ENCODE measurements at regions not wholly inside any gene's neighbourhood (a gene's known extent, or its start where the extent isn't known, plus 50 kb on each side); places are given as distances from the start of the nearest gene placed in this dataset.

GRCh38 chr3:73781541-73781940 is 156.8 kb upstream of the PDZRN3 start:
- Histone ChIP-seq H3K4me3 (ENCODE audit: low read depth in 2 of 2, low read length in 1 of 2) (no peak overlapping the region), H3K9ac (no peak overlapping the region), H3K27ac (ENCODE audit: low read depth in 2 of 2, low read length in 1 of 2) (no peak overlapping the region), H2AFZ (ENCODE audit: low read depth) (no peak overlapping the region), H3K9me2 (no peaks in the 10 kb centered on the region), H3K4me1 (ENCODE audit: control insufficient read depth in 1 of 2, insufficient read depth in 2 of 2, low read depth in 1 of 2, low read length in 1 of 2) (peaks cover 9% of the 10 kb centered on the region in 2 experiments), H3K36me3 (replicated peaks in 1 of 2; ENCODE audit: control insufficient read depth in 1 of 2, insufficient read depth in 2 of 2, low read length in 1 of 2) (no peaks in the 10 kb centered on the region), H3K4me2 (no peak overlapping the region), H3F3A (replicated peaks; ENCODE audit: insufficient read depth) (peaks cover 24% of the 10 kb centered on the region), H4K20me1 (ENCODE audit: insufficient read depth) (no peaks in the 10 kb centered on the region), H3K79me2 (ENCODE audit: insufficient read depth) (no peaks in the 10 kb centered on the region), H3K27me3 (ENCODE audit: insufficient read depth) (no peaks in the 10 kb centered on the region), H3K9me3 (no peaks in the 10 kb centered on the region)
- ChIA-PET POLR2A (no interaction called here), CTCF (interaction anchor here (1.0 to 1.6 kb wide), 3 partner anchors 15 to 273 kb away, joined by 3 to 6 read pairs (median 6); no protein-coding TSS in a partner anchor)
- DNase-seq = no peak
- TF ChIP-seq MEF2A (IDR thresholded peaks at IDR 0.05; ENCODE audit: borderline replicate concordance, low read depth) (no peak), JUND (IDR thresholded peaks at IDR 0.05) (no peak), TCF12 (IDR thresholded peaks at IDR 0.05) (no peak), MXI1 (IDR thresholded peaks at IDR 0.05; ENCODE audit: low read depth, low read length) (no peak), SIN3A (IDR thresholded peaks at IDR 0.05; ENCODE audit: borderline replicate concordance, low read depth, low read length) (no peak), TEAD4 (IDR thresholded peaks at IDR 0.05; ENCODE audit: borderline replicate concordance, insufficient read depth) (no peak)
- 82% methylated on average over 6 of the region's 6 CpGs for WGBS (ENCODE audit: low lambda C conversion rate)

GRCh38 chr3:73774645-73775044 is 149.9 kb upstream of the PDZRN3 start:
- Histone ChIP-seq H3K4me3 (ENCODE audit: low read depth in 2 of 2, low read length in 1 of 2) (no peak overlapping the region), H3K9ac (no peak overlapping the region), H3K79me2 (ENCODE audit: insufficient read depth) (no peaks in the 10 kb centered on the region), H3K4me2 (peak overlapping the region; percentile 49), H3K9me2 (no peaks in the 10 kb centered on the region), H2AFZ (ENCODE audit: low read depth) (peak overlapping the region; percentile 20; the same call in 1 of the 2 replicates), H3F3A (replicated peaks; ENCODE audit: insufficient read depth) (peaks cover 35% of the 10 kb centered on the region), H3K4me1 (ENCODE audit: control insufficient read depth in 1 of 2, insufficient read depth in 2 of 2, low read depth in 1 of 2, low read length in 1 of 2) (peaks cover 0 to 16% of the 10 kb centered on the region in 2 experiments; a peak in 1 of 4 replicates), H3K9me3 (no peaks in the 10 kb centered on the region), H3K27ac (ENCODE audit: low read depth in 2 of 2, low read length in 1 of 2) (peak overlapping the region in 1 of 2 experiments; percentile 84; a peak in 2 of 4 replicates), H4K20me1 (ENCODE audit: insufficient read depth) (no peaks in the 10 kb centered on the region), H3K27me3 (ENCODE audit: insufficient read depth) (no peaks in the 10 kb centered on the region), H3K36me3 (replicated peaks in 1 of 2; ENCODE audit: control insufficient read depth in 1 of 2, insufficient read depth in 2 of 2, low read length in 1 of 2) (no peaks in the 10 kb centered on the region)
- no peak for DNase-seq
- no peak for TF ChIP-seq PBX3 (IDR thresholded peaks at IDR 0.05)
- no peak for TF ChIP-seq USF2 (IDR thresholded peaks at IDR 0.05; ENCODE audit: borderline replicate concordance, low read depth, low read length)
- ChIA-PET CTCF (interaction anchor here (0.8 to 1.2 kb wide), 3 partner anchors 8 to 266 kb away, joined by 3 read pairs; no protein-coding TSS in a partner anchor), POLR2A (no interaction called here)
- WGBS (ENCODE audit: low lambda C conversion rate) = 60% methylated on average over 2 of the region's 2 CpGs

GRCh38 chr3:73773233-73773632 is 148.5 kb upstream of the PDZRN3 start:
- H3K9me2 ChIP-seq = no peaks in the 10 kb centered on the region
- H3K79me2 ChIP-seq (ENCODE audit: insufficient read depth) = no peaks in the 10 kb centered on the region
- no peaks in the 10 kb centered on the region for H3K36me3 ChIP-seq (replicated peaks in 1 of 2; ENCODE audit: control insufficient read depth in 1 of 2, insufficient read depth in 2 of 2, low read length in 1 of 2)
- peaks cover 5 to 16% of the 10 kb centered on the region in 2 experiments; a peak in 3 of 4 replicates for H3K4me1 ChIP-seq (ENCODE audit: control insufficient read depth in 1 of 2, insufficient read depth in 2 of 2, low read depth in 1 of 2, low read length in 1 of 2)
- no peaks in the 10 kb centered on the region for H3K27me3 ChIP-seq (ENCODE audit: insufficient read depth)
- H3K9ac ChIP-seq = no peak overlapping the region
- H3K9me3 ChIP-seq = no peaks in the 10 kb centered on the region
- WGBS (ENCODE audit: low lambda C conversion rate) = no CpG with 5 or more reads among the region's 1 CpG
- POLR2A ChIA-PET = no interaction called here
- H3F3A ChIP-seq (replicated peaks; ENCODE audit: insufficient read depth) = peaks cover 48% of the 10 kb centered on the region
- H3K27ac ChIP-seq (ENCODE audit: low read depth in 2 of 2, low read length in 1 of 2) = peak overlapping the region; percentile 62 to 84; a peak in 3 of 4 replicates
- no peaks in the 10 kb centered on the region for H4K20me1 ChIP-seq (ENCODE audit: insufficient read depth)
- no peak overlapping the region for H2AFZ ChIP-seq (ENCODE audit: low read depth)
- peak overlapping the region; percentile 0; the same call in 1 of the 2 replicates for H3K4me2 ChIP-seq
- H3K4me3 ChIP-seq (ENCODE audit: low read depth in 2 of 2, low read length in 1 of 2) = no peak overlapping the region
- no peak for DNase-seq
- CTCF ChIA-PET = interaction anchor here (1.1 kb wide), 1 partner anchor 75 kb away, joined by 4 read pairs; no protein-coding TSS in a partner anchor
- no peak for TF ChIP-seq CTCF (IDR thresholded peaks at IDR 0.05)
- no peak for TF ChIP-seq IRF3 (IDR thresholded peaks at IDR 0.05; ENCODE audit: low read depth, low read length)
- TF ChIP-seq MXI1 (IDR thresholded peaks at IDR 0.05; ENCODE audit: low read depth, low read length) = no peak
- TF ChIP-seq EP300 (IDR thresholded peaks at IDR 0.05; ENCODE audit: borderline replicate concordance in 1 of 2, low read depth in 1 of 2, low read length in 1 of 2) = no peak
- TF ChIP-seq YY1 (IDR thresholded peaks at IDR 0.05; ENCODE audit: low read depth) = no peak
- TF ChIP-seq, protein P1, sequence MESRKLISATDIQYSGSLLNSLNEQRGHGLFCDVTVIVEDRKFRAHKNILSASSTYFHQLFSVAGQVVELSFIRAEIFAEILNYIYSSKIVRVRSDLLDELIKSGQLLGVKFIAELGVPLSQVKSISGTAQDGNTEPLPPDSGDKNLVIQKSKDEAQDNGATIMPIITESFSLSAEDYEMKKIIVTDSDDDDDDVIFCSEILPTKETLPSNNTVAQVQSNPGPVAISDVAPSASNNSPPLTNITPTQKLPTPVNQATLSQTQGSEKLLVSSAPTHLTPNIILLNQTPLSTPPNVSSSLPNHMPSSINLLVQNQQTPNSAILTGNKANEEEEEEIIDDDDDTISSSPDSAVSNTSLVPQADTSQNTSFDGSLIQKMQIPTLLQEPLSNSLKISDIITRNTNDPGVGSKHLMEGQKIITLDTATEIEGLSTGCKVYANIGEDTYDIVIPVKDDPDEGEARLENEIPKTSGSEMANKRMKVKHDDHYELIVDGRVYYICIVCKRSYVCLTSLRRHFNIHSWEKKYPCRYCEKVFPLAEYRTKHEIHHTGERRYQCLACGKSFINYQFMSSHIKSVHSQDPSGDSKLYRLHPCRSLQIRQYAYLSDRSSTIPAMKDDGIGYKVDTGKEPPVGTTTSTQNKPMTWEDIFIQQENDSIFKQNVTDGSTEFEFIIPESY (IDR thresholded peaks at IDR 0.05; ENCODE audit: borderline replicate concordance, low read depth) = no peak
- no peak for TF ChIP-seq SMC3 (IDR thresholded peaks at IDR 0.05; ENCODE audit: low read depth, low read length)
